Psoas muscle (tissue), 7 donors: ENCODE measurements at regions not wholly inside any gene's neighbourhood (a gene's known extent, or its start where the extent isn't known, plus 50 kb on each side); places are given as distances from the start of the nearest gene placed in this dataset.

Source experiments
- ATAC-seq, 4 donors: fragments of 200-7000 bp; cut with Tn5 transposase; one replicate each; pipeline ENCODE4 v1.9.1; 2020; ENCODE audit warnings: moderate library complexity in 3 of 4, mild to moderate bottlenecking in 2 of 4
- DNase-seq, 2 donors: peaks; one replicate each; pipeline ENCODE4 v3.0.0-alpha.2; 2020
- H3K27ac ChIP-seq: fragments of 200-600 bp; one replicate; pipeline ENCODE4 v1.8.0; 2022
- H3K27me3 ChIP-seq, 3 donors: fragments of 200-600 bp in 1 of 3; one replicate each; pipeline versions ENCODE4 v1.6.1 to v1.8.0; 2013 to 2022; ENCODE audit warnings: low read length in 2 of 3, mild to moderate bottlenecking in 2 of 3, moderate library complexity in 1 of 3; ENCODE audit not compliant: insufficient read depth in 3 of 3
- H3K36me3 ChIP-seq, 2 donors: fragments of 200-600 bp in 1 of 2; one replicate each; pipeline versions ENCODE4 v1.6.1 to v1.8.0; 2013 to 2022; ENCODE audit warnings: low read depth in 1 of 2, mild to moderate bottlenecking in 1 of 2, moderate library complexity in 1 of 2; ENCODE audit not compliant: insufficient read depth in 1 of 2
- H3K4me1 ChIP-seq: fragments of 200-600 bp; one replicate; pipeline ENCODE4 v1.8.0; 2022
- H3K4me3 ChIP-seq: fragments of 200-600 bp; one replicate; pipeline ENCODE4 v1.8.0; 2022; ENCODE audit warnings: mild to moderate bottlenecking
- H3K9me3 ChIP-seq: fragments of 200-600 bp; one replicate; pipeline ENCODE4 v1.8.0; 2022
- CTCF ChIP-seq: fragments of 200-600 bp; IDR thresholded peaks from one replicate; pipeline ENCODE4 v1.8.0; 2022; ENCODE audit warnings: antibody characterized with exemption
- WGBS, 3 donors: extraction: QIAGEN DNeasy Blood & Tissue Kit; methylation state at CpG; one replicate each; pipeline versions ENCODE4 v1.1.6 to v1.1.7; 2013; 5-methylcytosine and 5-hydroxymethylcytosine counted together
- intact Hi-C, 2 donors: fragments of 100-400 bp; cut with DNase I; formaldehyde crosslinking; loops; one replicate each; pipeline versions ENCODE4 v1.11.0 to v1.14.2; 2022
- donor health status: healthy with polysubstance abuse.
- donor health status: DM: no; HTN: no; CAD: no; lungs with moderate emphysema.
- donor health status: Bipolar disorder and iron deficiency.
- donor health status: healthy.
- donor health status: DM: yes; HTN: yes; CAD: no.
- donor health status: DM: no; HTN: no; CAD: no.
- donor health status: DM: yes; HTN: yes; CAD: no.

DNA sequence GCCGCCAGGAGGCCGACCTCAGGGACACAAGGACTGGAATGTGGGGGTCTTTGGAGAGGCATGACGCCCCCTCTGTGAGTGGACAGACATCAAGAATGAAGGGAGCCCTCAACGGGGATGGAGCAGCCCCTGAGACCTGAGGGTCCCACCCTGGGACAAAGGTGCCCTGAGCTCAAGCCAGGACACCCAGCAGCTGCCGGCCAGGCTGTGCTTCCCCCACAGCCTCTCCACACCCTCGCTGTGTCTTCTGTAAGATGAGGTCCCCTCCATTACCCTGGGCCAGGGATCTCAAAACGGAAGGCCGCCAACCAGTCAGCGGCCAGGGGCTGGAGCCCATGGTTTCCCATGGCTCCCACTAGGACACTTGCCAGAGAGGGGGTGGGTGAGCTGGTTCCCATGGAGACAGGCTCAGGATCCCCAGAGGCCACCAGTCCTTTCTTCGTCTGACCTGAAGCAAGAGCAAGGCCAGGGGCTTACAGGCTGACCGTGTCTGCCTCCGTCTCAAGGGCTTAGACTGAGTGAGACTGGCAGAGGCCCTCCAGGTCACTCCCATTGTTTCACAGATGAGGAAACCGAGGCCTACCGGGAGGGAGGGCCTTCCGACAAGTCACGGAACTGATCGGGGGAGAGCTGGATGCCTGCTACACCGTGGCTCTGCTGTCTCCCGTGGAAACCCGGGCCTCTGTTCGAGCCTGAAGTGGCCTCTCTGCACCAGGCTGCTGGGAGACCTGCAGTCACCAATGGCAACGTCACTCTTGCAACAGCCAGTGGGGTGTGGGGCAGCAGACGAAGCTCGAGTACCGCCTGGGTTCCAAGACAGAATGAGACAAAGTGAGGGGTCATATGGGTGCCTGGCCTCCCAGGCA is 91.7 kb upstream of the DIO3 start:
- peaks cover 0 to 4% (median 3%) of the 10 kb centered on the region in 3 donors for H3K27me3 ChIP-seq

DNA sequence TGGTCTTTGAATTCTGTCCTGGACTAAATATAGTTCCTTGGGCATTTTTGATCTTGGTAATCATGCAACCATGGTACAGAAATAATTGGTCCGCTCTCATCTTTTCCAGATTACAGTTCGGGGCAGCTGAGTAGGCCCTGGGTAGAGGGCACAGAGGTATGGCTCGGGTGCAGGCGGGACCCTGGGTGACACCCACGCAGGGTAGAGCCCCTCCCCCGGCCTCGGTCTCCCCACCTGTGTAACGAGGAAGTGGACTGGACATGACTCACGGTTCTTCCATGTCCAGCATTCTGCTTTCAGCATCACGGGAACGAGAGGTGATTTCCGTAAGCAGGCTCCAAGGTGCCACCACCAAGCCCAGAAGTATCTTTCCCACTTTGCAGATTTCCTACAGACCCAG is 91.0 kb upstream of the DIO3 start:
- Histone ChIP-seq H3K36me3 (no peaks in the 10 kb centered on the region), H3K4me1 (no peaks in the 10 kb centered on the region), H3K27ac (no peak overlapping the region), H3K27me3 (peaks cover 0 to 11% (median 3%) of the 10 kb centered on the region in 3 donors), H3K4me3 (no peak overlapping the region), H3K9me3 (no peaks in the 10 kb centered on the region)
- 82 to 87% (median 82%) methylated on average over 12 of the region's 12 CpGs for WGBS, 3 donors
- ATAC-seq (no peak), DNase-seq (no peak)
- no peak for TF ChIP-seq CTCF
- intact Hi-C loops, result no loop called here

More for the DNA sequence above, 91.7 kb upstream of the DIO3 start:
- Histone ChIP-seq H3K36me3 (no peaks in the 10 kb centered on the region), H3K4me1 (no peaks in the 10 kb centered on the region), H3K4me3 (no peak overlapping the region), H3K9me3 (no peaks in the 10 kb centered on the region), H3K27ac (no peak overlapping the region)
- 81 to 84% (median 81%) methylated on average over 25 of the region's 25 CpGs for WGBS, 3 donors
- no peak for TF ChIP-seq CTCF
- no peak for DNase-seq
- ATAC-seq, result no peak
- intact Hi-C loops, result no loop called here

DNA sequence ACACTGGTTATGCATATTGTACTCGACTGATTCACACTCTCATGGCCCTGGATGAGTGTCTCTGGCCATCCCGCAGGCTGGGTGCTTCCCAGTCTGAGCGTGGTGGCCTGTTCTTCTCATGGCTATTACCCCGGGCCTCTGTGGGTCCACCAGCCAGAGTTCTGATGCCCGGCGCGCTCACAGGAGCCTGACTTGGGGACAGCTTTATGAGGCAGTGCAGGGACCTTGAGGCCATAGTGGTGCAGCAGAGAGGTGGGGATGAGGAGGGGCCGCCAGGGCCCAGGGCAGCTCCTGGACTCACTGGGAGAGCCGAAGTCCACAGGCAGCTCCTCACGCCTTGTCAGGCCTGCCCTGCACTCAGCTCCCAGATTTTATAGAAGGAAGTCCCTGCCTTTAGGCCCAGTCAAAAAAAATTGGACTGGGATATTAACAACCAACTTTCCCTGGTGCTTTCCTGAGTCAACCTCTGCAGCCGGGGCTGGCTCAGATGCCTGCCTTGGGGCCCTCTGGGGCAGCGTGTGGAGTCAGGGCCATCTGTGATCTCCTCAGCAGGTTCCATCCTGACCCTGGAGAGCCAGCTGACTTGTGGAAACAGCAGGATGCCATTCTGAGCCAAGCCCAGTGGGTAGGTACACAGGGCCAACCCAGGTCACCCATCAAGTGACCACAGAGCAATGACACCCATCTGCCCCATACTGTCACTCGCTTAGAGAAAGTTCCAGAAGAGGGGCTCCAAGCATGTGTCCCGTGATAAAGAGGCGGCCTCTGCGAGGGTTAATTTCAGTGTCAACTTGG is 89.4 kb upstream of the DIO3 start:
- Histone ChIP-seq H3K4me1 (no peaks in the 10 kb centered on the region), H3K36me3 (no peaks in the 10 kb centered on the region), H3K9me3 (no peaks in the 10 kb centered on the region), H3K27ac (no peak overlapping the region), H3K4me3 (no peak overlapping the region), H3K27me3 (peaks cover 0 to 16% (median 4%) of the 10 kb centered on the region in 3 donors)
- DNase-seq (no peak), ATAC-seq (no peak)
- TF ChIP-seq CTCF, result no peak
- WGBS, 3 donors, result 74 to 85% (median 75%) methylated on average over 16 of the region's 16 CpGs
- intact Hi-C loops, result no loop called here

DNA sequence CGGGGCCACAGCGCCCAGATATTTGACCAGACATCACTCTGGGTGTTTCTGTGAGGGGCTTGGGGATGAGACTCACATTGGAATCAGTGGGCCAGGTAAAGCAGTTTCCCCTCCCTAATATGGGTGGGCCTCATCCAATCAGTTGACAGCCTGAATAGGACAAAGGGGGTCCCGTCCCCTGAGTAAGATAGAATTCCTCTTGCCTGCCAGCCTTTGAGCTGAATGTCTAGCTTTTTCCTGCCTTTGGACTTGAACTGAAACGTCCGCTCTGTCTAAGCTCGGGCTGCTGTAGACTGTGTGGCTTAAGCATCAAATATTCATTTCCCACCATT is 88.8 kb upstream of the DIO3 start:
- no peaks in the 10 kb centered on the region for H3K9me3 ChIP-seq
- intact Hi-C loops, result no loop called here
- H3K4me3 ChIP-seq, result no peak overlapping the region
- H3K36me3 ChIP-seq, result no peaks in the 10 kb centered on the region
- DNase-seq, result no peak
- WGBS, 3 donors, result 73 to 89% (median 83%) methylated on average over 6 of the region's 6 CpGs
- ATAC-seq, result no peak
- peaks cover 0 to 21% (median 4%) of the 10 kb centered on the region in 3 donors for H3K27me3 ChIP-seq
- no peak overlapping the region for H3K27ac ChIP-seq
- H3K4me1 ChIP-seq, result no peaks in the 10 kb centered on the region
- TF ChIP-seq CTCF, result no peak
